HepG2 (cell line): ENCODE measurements at regions not wholly inside any gene's neighbourhood (a gene's known extent, or its start where the extent isn't known, plus 50 kb on each side); places are given as distances from the start of the nearest gene placed in this dataset.

Source experiments
- ATAC-seq: fragments of 200-7000 bp; cut with Tn5 transposase; 3 replicates; pipeline ENCODE4 v1.9.1; 2020; ENCODE audit warnings: mild to moderate bottlenecking, moderate library complexity
- BruUV-seq: library from RNA; stranded (reverse); fragments of 400-500 nt; replicated peaks from 2 replicates; lab custom pipeline; 2021; lab: Mats Ljungman, UMichigan
- CTCF ChIA-PET: fragments of 300-600 bp; formaldehyde crosslinking; extraction: SDS; loops from one replicate; lab custom pipeline; 2021; ENCODE audit warnings: low total read pairs, inconsistent platforms, low intra/inter-chr PET ratio; lab: Yijun Ruan, JAX
- POLR2A ChIA-PET: fragments of 350-600 bp; sonication (Branson Sonifier 250); formaldehyde crosslinking; loops from one replicate; lab custom pipeline; 2020; ENCODE audit warnings: antibody characterized with exemption, inconsistent platforms; lab: Yijun Ruan, JAX
- DNase-seq: peaks from one replicate; pipeline ENCODE4 v3.0.0-alpha.2; 2015; ENCODE audit warnings: low spot score
- FAIRE-seq: peaks from 3 replicates; lab custom pipeline; 2011; peaks lifted over from hg19 to GRCh38; lab: Jason Lieb, UNC
- H2AFZ ChIP-seq: one replicate; pipeline ENCODE4 v1.6.1; 2011; ENCODE audit warnings: low read length, inconsistent platforms
- H3K27ac ChIP-seq: fragments of 300-600 bp; 3 replicates; pipeline ENCODE4 v1.8.0; 2011; ENCODE audit warnings: mixed run types, mild to moderate bottlenecking, mixed read lengths, low read length, inconsistent platforms; ENCODE audit not compliant: insufficient read depth; ENCODE audit errors: extremely low read length
- H3K27me3 ChIP-seq, 2 experiments: fragments of 200-600 bp in 1 of 2; 2 replicates in 1 of 2; 3 replicates in 1 of 2; pipeline versions ENCODE4 v1.6.0 to v1.8.0; 2011; ENCODE audit warnings: low read length in 2 of 2, mild to moderate bottlenecking in 2 of 2, moderate library complexity in 2 of 2, inconsistent platforms in 1 of 2; ENCODE audit not compliant: insufficient read depth in 2 of 2, control insufficient read depth in 1 of 2
- H3K36me3 ChIP-seq, 2 experiments: fragments of 200-600 bp in 1 of 2; replicated peaks in 1 of 2; 2 replicates in 1 of 2; 3 replicates in 1 of 2; pipeline versions ENCODE4 v1.5.1 to v1.8.0; 2011; ENCODE audit warnings: low read length in 2 of 2, inconsistent platforms in 1 of 2; ENCODE audit not compliant: insufficient read depth in 2 of 2, control insufficient read depth in 1 of 2
- H3K4me1 ChIP-seq: 2 replicates; pipeline ENCODE4 v1.5.1; 2012; ENCODE audit warnings: low read length, inconsistent platforms; ENCODE audit not compliant: insufficient read depth
- H3K4me2 ChIP-seq: 2 replicates; pipeline ENCODE4 v1.6.0; 2011; ENCODE audit warnings: low read depth, low read length, inconsistent platforms
- H3K4me3 ChIP-seq, 3 experiments: fragments of 200-600 bp in 1 of 3; sonication (generic), shearing (Covaris generic) in 1 of 3; replicated peaks in 1 of 3; 2 replicates each; pipeline ENCODE4 v1.5.1; 2011 to 2016; ENCODE audit warnings: low read length in 3 of 3, inconsistent platforms in 2 of 3, low read depth in 2 of 3, mild to moderate bottlenecking in 2 of 3, control low read depth in 1 of 3, mixed read lengths in 1 of 3; ENCODE audit not compliant: insufficient read depth in 1 of 3
- H3K79me2 ChIP-seq: one replicate; pipeline ENCODE4 v1.6.1; 2011; ENCODE audit warnings: low read length, inconsistent platforms; ENCODE audit not compliant: insufficient read depth
- H3K9ac ChIP-seq: 2 replicates; pipeline ENCODE4 v1.6.0; 2011; ENCODE audit warnings: mild to moderate bottlenecking, low read depth, low read length, inconsistent platforms; ENCODE audit not compliant: insufficient read depth
- H3K9me3 ChIP-seq: 2 replicates; pipeline ENCODE4 v1.5.1; 2012; ENCODE audit warnings: mild to moderate bottlenecking, low read length
- H4K20me1 ChIP-seq: 2 replicates; pipeline ENCODE4 v1.6.0; 2011; ENCODE audit warnings: inconsistent platforms, mild to moderate bottlenecking, low read length, moderate library complexity; ENCODE audit not compliant: insufficient read depth
- EHMT2 ChIP-seq: fragments of 200-600 bp; sonication (generic); IDR thresholded peaks from 2 replicates; pipeline ENCODE4 v1.7.0; 2017; ENCODE audit warnings: antibody characterized with exemption, low read depth, low read length, borderline replicate concordance
- GPN1 ChIP-seq: sonication (generic); formaldehyde crosslinking; IDR thresholded peaks from 2 replicates; pipeline ENCODE4 v1.5.1; 2020; ENCODE audit warnings: missing genetic modification reagents, borderline replicate concordance
- HNF4A ChIP-seq: sonication (generic); formaldehyde crosslinking; IDR thresholded peaks from 2 replicates; pipeline ENCODE4 v1.4.0; 2020; ENCODE audit warnings: missing genetic modification reagents
- MED8 ChIP-seq: sonication (generic); formaldehyde crosslinking; IDR thresholded peaks from 2 replicates; pipeline ENCODE4 v1.8.1; 2023; ENCODE audit warnings: mild to moderate bottlenecking, missing genetic modification reagents; ENCODE audit not compliant: insufficient replicate concordance
- NCOA2 ChIP-seq: sonication (generic); formaldehyde crosslinking; IDR thresholded peaks from 2 replicates; pipeline ENCODE4 v1.8.0; 2022; ENCODE audit warnings: inconsistent platforms
- NFE2L1 ChIP-seq: sonication (generic); formaldehyde crosslinking; IDR thresholded peaks from 2 replicates; pipeline ENCODE4 v1.4.0; 2020; ENCODE audit warnings: missing genetic modification reagents, mild to moderate bottlenecking, borderline replicate concordance
- XRCC5 ChIP-seq: fragments of 200-400 bp; formaldehyde crosslinking; optimal IDR thresholded peaks from 2 replicates; pipeline ENCODE3; 2017; ENCODE audit warnings: mild to moderate bottlenecking, low read length
- ZNF484 ChIP-seq: sonication (generic); formaldehyde crosslinking; IDR thresholded peaks from 2 replicates; pipeline ENCODE4 v1.5.1; 2020; ENCODE audit warnings: mild to moderate bottlenecking, low read depth, missing genetic modification reagents, borderline replicate concordance
- ZNF547 ChIP-seq: sonication (generic); formaldehyde crosslinking; IDR thresholded peaks from 2 replicates; pipeline ENCODE4 v1.5.1; 2020; ENCODE audit warnings: mild to moderate bottlenecking, missing genetic modification reagents
- ZNF564 ChIP-seq: sonication (generic); formaldehyde crosslinking; IDR thresholded peaks from 2 replicates; pipeline ENCODE4 v1.8.1; 2023; ENCODE audit warnings: mild to moderate bottlenecking, missing genetic modification reagents
- ZNF761 ChIP-seq: sonication (generic); formaldehyde crosslinking; conservative IDR thresholded peaks from 2 replicates; pipeline ENCODE4 v1.4.0; 2020; ENCODE audit warnings: mild to moderate bottlenecking, missing genetic modification reagents
- ZNF790 ChIP-seq: sonication (generic); formaldehyde crosslinking; IDR thresholded peaks from 2 replicates; pipeline ENCODE4 v1.8.0; 2022; ENCODE audit warnings: missing genetic modification reagents, mild to moderate bottlenecking, borderline replicate concordance
- ZNF891 ChIP-seq: sonication (generic); formaldehyde crosslinking; IDR thresholded peaks from 2 replicates; pipeline ENCODE4 v1.5.0; 2020; ENCODE audit warnings: mild to moderate bottlenecking, missing genetic modification reagents
- WGBS: methylation state at CpG from one replicate; pipeline ENCODE4 v1.1.6; 2017; ENCODE audit warnings: low lambda C conversion rate; 5-methylcytosine and 5-hydroxymethylcytosine counted together
- in situ Hi-C: cut with HindIII; loops from 2 replicates; pipeline ENCODE4 v1.10.0; 2017; ENCODE audit warnings: low pct_unique_long_range_greater_than_20kb; ENCODE audit not compliant: extremely low pct_ligation_motif_present
- intact Hi-C: fragments of 100-400 bp; cut with micrococcal nuclease; formaldehyde crosslinking; loops from one replicate; pipeline ENCODE4 v1.10.0; 2022; ENCODE audit not compliant: unreplicated experiment
- TF ChIP-seq, protein P1 (sequence below): IDR thresholded peaks from 2 replicates; pipeline ENCODE4 v1.6.1; 2016; ENCODE audit warnings: low read depth
- TF ChIP-seq, protein P2 (sequence below): sonication (generic); formaldehyde crosslinking; IDR thresholded peaks from 2 replicates; pipeline ENCODE4 v1.5.0; 2020; ENCODE audit warnings: missing genetic modification reagents
- TF ChIP-seq, protein P3 (sequence below): sonication (generic); formaldehyde crosslinking; IDR thresholded peaks from 2 replicates; pipeline ENCODE4 v1.5.1; 2020; ENCODE audit warnings: missing genetic modification reagents, mild to moderate bottlenecking, borderline replicate concordance
- TF ChIP-seq, protein P4 (sequence below): sonication (generic); formaldehyde crosslinking; IDR thresholded peaks from 2 replicates; pipeline ENCODE4; 2020; ENCODE audit warnings: missing genetic modification reagents, mild to moderate bottlenecking, borderline replicate concordance

DNA sequence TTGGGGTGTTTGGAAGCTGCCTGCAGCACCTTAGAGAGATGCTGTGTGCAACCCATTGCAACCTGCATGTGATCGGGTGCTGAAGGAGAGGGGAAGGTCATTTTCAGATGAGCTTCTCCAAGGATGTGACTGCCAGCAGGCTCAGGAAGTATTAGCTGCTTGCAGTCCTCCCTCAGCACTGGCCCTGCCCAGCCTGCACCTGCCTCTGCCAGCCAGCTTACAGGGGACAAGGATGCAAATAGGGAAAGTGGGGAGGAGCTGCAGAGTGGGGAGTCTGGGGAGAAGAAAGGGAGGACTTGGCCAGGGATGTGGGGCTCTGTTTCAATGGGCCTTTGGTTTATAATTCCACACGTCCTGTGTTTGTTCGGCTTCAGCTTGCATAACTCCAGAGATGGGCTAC, 254.5 kb downstream of the RRAGC start:
- POLR2A ChIA-PET, result no interaction called here

More for the DNA sequence above, 254.5 kb downstream of the RRAGC start:
- no peak for FAIRE-seq
- H3K4me2 ChIP-seq, result no peak overlapping the region
- H3K9me3 ChIP-seq, result no peaks in the 10 kb centered on the region
- no peaks in the 10 kb centered on the region for H3K79me2 ChIP-seq
- WGBS, result 17% methylated on average over 3 of the region's 3 CpGs
- in situ Hi-C loops, result loop anchor here (5.0 kb wide), 1 partner anchor 212 kb away; no protein-coding TSS in a partner anchor
- no peak for TF ChIP-seq ZNF484 (CRISPR knock-in tag)
- TF ChIP-seq ZNF790 (CRISPR knock-in tag), result no peak
- TF ChIP-seq XRCC5, result no peak
- TF ChIP-seq, protein P1, sequence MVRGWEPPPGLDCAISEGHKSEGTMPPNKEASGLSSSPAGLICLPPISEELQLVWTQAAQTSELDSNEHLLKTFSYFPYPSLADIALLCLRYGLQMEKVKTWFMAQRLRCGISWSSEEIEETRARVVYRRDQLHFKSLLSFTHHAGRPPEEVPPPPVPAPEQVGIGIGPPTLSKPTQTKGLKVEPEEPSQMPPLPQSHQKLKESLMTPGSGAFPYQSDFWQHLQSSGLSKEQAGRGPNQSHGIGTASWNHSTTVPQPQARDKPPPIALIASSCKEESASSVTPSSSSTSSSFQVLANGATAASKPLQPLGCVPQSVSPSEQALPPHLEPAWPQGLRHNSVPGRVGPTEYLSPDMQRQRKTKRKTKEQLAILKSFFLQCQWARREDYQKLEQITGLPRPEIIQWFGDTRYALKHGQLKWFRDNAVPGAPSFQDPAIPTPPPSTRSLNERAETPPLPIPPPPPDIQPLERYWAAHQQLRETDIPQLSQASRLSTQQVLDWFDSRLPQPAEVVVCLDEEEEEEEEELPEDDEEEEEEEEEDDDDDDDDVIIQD (CRISPR knock-in tag), result no peak
- TF ChIP-seq HNF4A, result no peak
- TF ChIP-seq, protein P2, sequence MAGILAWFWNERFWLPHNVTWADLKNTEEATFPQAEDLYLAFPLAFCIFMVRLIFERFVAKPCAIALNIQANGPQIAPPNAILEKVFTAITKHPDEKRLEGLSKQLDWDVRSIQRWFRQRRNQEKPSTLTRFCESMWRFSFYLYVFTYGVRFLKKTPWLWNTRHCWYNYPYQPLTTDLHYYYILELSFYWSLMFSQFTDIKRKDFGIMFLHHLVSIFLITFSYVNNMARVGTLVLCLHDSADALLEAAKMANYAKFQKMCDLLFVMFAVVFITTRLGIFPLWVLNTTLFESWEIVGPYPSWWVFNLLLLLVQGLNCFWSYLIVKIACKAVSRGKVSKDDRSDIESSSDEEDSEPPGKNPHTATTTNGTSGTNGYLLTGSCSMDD, result no peak
- no peak for TF ChIP-seq MED8
- TF ChIP-seq ZNF891 (CRISPR knock-in tag), result no peak
- TF ChIP-seq EHMT2, result no peak
- TF ChIP-seq, protein P3, sequence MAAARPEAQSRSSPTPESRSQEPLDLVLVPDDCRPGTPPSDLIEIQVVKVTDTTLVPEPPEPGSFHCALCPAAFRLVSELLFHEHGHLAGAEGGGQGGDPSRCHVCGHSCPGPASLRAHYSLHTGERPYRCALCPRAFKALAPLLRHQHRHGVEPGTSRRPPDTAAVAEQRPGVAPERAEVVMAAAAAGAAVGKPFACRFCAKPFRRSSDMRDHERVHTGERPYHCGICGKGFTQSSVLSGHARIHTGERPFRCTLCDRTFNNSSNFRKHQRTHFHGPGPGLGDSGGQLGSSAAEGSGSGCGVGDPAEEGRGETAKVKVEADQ (CRISPR knock-in tag), result no peak
- TF ChIP-seq GPN1 (CRISPR knock-in tag), result no peak
- no peak for TF ChIP-seq NCOA2 (CRISPR knock-in tag)
- TF ChIP-seq NFE2L1 (CRISPR knock-in tag), result no peak
- no peak for TF ChIP-seq ZNF564 (CRISPR knock-in tag)
- TF ChIP-seq, protein P4, sequence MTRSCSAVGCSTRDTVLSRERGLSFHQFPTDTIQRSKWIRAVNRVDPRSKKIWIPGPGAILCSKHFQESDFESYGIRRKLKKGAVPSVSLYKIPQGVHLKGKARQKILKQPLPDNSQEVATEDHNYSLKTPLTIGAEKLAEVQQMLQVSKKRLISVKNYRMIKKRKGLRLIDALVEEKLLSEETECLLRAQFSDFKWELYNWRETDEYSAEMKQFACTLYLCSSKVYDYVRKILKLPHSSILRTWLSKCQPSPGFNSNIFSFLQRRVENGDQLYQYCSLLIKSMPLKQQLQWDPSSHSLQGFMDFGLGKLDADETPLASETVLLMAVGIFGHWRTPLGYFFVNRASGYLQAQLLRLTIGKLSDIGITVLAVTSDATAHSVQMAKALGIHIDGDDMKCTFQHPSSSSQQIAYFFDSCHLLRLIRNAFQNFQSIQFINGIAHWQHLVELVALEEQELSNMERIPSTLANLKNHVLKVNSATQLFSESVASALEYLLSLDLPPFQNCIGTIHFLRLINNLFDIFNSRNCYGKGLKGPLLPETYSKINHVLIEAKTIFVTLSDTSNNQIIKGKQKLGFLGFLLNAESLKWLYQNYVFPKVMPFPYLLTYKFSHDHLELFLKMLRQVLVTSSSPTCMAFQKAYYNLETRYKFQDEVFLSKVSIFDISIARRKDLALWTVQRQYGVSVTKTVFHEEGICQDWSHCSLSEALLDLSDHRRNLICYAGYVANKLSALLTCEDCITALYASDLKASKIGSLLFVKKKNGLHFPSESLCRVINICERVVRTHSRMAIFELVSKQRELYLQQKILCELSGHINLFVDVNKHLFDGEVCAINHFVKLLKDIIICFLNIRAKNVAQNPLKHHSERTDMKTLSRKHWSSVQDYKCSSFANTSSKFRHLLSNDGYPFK (CRISPR knock-in tag), result no peak
- no peak for TF ChIP-seq ZNF761 (CRISPR knock-in tag)
- no peak for TF ChIP-seq ZNF547 (CRISPR knock-in tag)
- H3K27ac ChIP-seq, result no peak overlapping the region
- no peaks in the 10 kb centered on the region for H3K27me3 ChIP-seq
- H3K36me3 ChIP-seq, result no peaks in the 10 kb centered on the region
- BruUV-seq, result no TSS peak
- H4K20me1 ChIP-seq, result no peaks in the 10 kb centered on the region
- H2AFZ ChIP-seq, result no peak overlapping the region
- no peak overlapping the region for H3K4me3 ChIP-seq
- intact Hi-C loops, result no loop called here
- ATAC-seq, result no peak
- DNase-seq, result no peak
- CTCF ChIA-PET, result no interaction called here
- H3K9ac ChIP-seq, result no peak overlapping the region
- no peaks in the 10 kb centered on the region for H3K4me1 ChIP-seq
